ENCODE measurements at regions not wholly inside any gene's neighbourhood (a gene's known extent, or its start where the extent isn't known, plus 50 kb on each side); places are given as distances from the start of the nearest gene placed in this dataset.

GRCh38 chr10:113456741-113457140 lies 96.1 kb upstream of the HABP2 start:
- H3K27me3 ChIP-seq (ENCODE audit: control insufficient read depth, insufficient read depth, low read length), result peaks cover 36% of the 10 kb centered on the region
- no peaks in the 10 kb centered on the region for H3K4me1 ChIP-seq (ENCODE audit: control insufficient read depth, insufficient read depth, low read length)
- TF ChIP-seq SIN3A (IDR thresholded peaks at IDR 0.05; ENCODE audit: borderline replicate concordance, insufficient read depth, low read depth, low read length) (no peak), POLR2AphosphoS5 (IDR thresholded peaks at IDR 0.05; ENCODE audit: low read depth, low read length) (no peak), CTCF (IDR thresholded peaks at IDR 0.05) (no peak), TCF7L2 (IDR thresholded peaks at IDR 0.05; ENCODE audit: low read depth, low read length) (no peak), REST (IDR thresholded peaks at IDR 0.05; ENCODE audit: insufficient read depth in 1 of 2, low read depth in 2 of 2, low read length in 1 of 2) (no peak)
- no peak for ATAC-seq
- DNase-seq (ENCODE audit: low read depth, low spot score), result no peak
- CTCF ChIA-PET, result no interaction called here
- H3K36me3 ChIP-seq (ENCODE audit: control insufficient read depth, insufficient read depth, low read length), result no peaks in the 10 kb centered on the region
- POLR2A ChIA-PET, result no interaction called here
- H3K4me3 ChIP-seq (ENCODE audit: low read depth in 2 of 2, low read length in 2 of 2), result no peak overlapping the region
- no peaks in the 10 kb centered on the region for H3K9me3 ChIP-seq (ENCODE audit: control insufficient read depth, insufficient read depth, low read depth, low read length)
- in situ Hi-C loops (cut with HindIII; ENCODE audit: low pct_unique_long_range_greater_than_20kb, low sequenced_read_pairs), result no loop called here
- H3K27ac ChIP-seq (ENCODE audit: low read length), result no peak overlapping the region
- no TSS peak for BruUV-seq (replicated peaks)
- intact Hi-C loops (cut with micrococcal nuclease; ENCODE audit: unreplicated experiment), result no loop called here

GRCh38 chr10:113457408-113457807 lies 95.4 kb upstream of the HABP2 start:
- H3K4me3 ChIP-seq (ENCODE audit: low read depth in 2 of 2, low read length in 2 of 2), result no peak overlapping the region
- no peak overlapping the region for H3K27ac ChIP-seq (ENCODE audit: low read length)
- in situ Hi-C loops (cut with HindIII; ENCODE audit: low pct_unique_long_range_greater_than_20kb, low sequenced_read_pairs), result no loop called here
- DNase-seq (ENCODE audit: low read depth, low spot score) (no peak), ATAC-seq (no peak)
- H3K36me3 ChIP-seq (ENCODE audit: control insufficient read depth, insufficient read depth, low read length), result no peaks in the 10 kb centered on the region
- TF ChIP-seq POLR2AphosphoS5 (IDR thresholded peaks at IDR 0.05; ENCODE audit: low read depth, low read length), result no peak
- intact Hi-C loops (cut with micrococcal nuclease; ENCODE audit: unreplicated experiment), result no loop called here
- no peaks in the 10 kb centered on the region for H3K9me3 ChIP-seq (ENCODE audit: control insufficient read depth, insufficient read depth, low read depth, low read length)
- H3K4me1 ChIP-seq (ENCODE audit: control insufficient read depth, insufficient read depth, low read length), result no peaks in the 10 kb centered on the region
- peaks cover 41% of the 10 kb centered on the region for H3K27me3 ChIP-seq (ENCODE audit: control insufficient read depth, insufficient read depth, low read length)
- no TSS peak for BruUV-seq (replicated peaks)
- ChIA-PET POLR2A (no interaction called here), CTCF (no interaction called here)

- H3K4me3 ChIP-seq (ENCODE audit: low read depth in 2 of 2, low read length in 2 of 2), result no peak overlapping the region
- H3K4me1 ChIP-seq (ENCODE audit: control insufficient read depth, insufficient read depth, low read length), result no peaks in the 10 kb centered on the region
- no peak overlapping the region for H3K27ac ChIP-seq (ENCODE audit: low read length)
- intact Hi-C loops (cut with micrococcal nuclease; ENCODE audit: unreplicated experiment) (no loop called here), in situ Hi-C loops (cut with HindIII; ENCODE audit: low pct_unique_long_range_greater_than_20kb, low sequenced_read_pairs) (no loop called here)
- TF ChIP-seq SIN3A (IDR thresholded peaks at IDR 0.05; ENCODE audit: borderline replicate concordance, insufficient read depth, low read depth, low read length), result no peak
- no peak for TF ChIP-seq REST (IDR thresholded peaks at IDR 0.05; ENCODE audit: insufficient read depth in 1 of 2, low read depth in 2 of 2, low read length in 1 of 2)
- no peak for TF ChIP-seq CTCF (IDR thresholded peaks at IDR 0.05)
- no peak for TF ChIP-seq TCF7L2 (IDR thresholded peaks at IDR 0.05; ENCODE audit: low read depth, low read length)
- no peak for TF ChIP-seq POLR2AphosphoS5 (IDR thresholded peaks at IDR 0.05; ENCODE audit: low read depth, low read length)
- BruUV-seq (replicated peaks), result no TSS peak
- H3K27me3 ChIP-seq (ENCODE audit: control insufficient read depth, insufficient read depth, low read length), result peaks cover 45% of the 10 kb centered on the region
- DNase-seq (ENCODE audit: low read depth, low spot score) (no peak), ATAC-seq (no peak)
- H3K36me3 ChIP-seq (ENCODE audit: control insufficient read depth, insufficient read depth, low read length), result no peaks in the 10 kb centered on the region
- CTCF ChIA-PET, result no interaction called here
- POLR2A ChIA-PET, result no interaction called here
- no peaks in the 10 kb centered on the region for H3K9me3 ChIP-seq (ENCODE audit: control insufficient read depth, insufficient read depth, low read depth, low read length)
Observed at GRCh38 chr10:113458451-113458850, 94.4 kb upstream of the HABP2 start.
